ENCODE measurements at regions not wholly inside any gene's neighbourhood (a gene's known extent, or its start where the extent isn't known, plus 50 kb on each side); places are given as distances from the start of the nearest gene placed in this dataset.

DNA sequence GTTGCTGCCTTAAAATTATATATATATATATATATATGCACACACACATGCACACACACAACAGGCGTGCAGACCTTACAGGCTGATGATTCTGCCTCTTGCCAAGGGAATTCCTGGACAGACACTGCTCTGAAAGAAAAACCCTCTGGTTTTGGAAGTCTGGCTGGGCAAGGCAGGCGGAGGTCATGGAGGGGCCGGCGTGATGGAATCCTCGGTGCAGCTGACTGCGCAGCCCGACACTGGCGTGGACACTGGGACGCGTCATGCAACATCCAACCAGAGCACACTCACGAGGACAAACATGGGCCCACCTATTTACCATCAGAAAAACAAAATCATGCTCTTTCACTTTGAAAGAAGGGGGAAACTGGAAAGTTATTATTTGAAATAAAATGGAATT lies 235.3 kb downstream of the ZNF516 start:
- Mint-ChIP-seq H3K27ac (no peak overlapping the region), H3K36me3 (ENCODE audit: low read depth) (no peaks in the 10 kb centered on the region), H3K4me3 (no peak overlapping the region), H3K27me3 (peaks cover 9% of the 10 kb centered on the region), H3K9me3 (no peaks in the 10 kb centered on the region), H3K4me1 (ENCODE audit: low read depth) (peaks cover 5% of the 10 kb centered on the region)
- TF ChIP-seq, protein P1, sequence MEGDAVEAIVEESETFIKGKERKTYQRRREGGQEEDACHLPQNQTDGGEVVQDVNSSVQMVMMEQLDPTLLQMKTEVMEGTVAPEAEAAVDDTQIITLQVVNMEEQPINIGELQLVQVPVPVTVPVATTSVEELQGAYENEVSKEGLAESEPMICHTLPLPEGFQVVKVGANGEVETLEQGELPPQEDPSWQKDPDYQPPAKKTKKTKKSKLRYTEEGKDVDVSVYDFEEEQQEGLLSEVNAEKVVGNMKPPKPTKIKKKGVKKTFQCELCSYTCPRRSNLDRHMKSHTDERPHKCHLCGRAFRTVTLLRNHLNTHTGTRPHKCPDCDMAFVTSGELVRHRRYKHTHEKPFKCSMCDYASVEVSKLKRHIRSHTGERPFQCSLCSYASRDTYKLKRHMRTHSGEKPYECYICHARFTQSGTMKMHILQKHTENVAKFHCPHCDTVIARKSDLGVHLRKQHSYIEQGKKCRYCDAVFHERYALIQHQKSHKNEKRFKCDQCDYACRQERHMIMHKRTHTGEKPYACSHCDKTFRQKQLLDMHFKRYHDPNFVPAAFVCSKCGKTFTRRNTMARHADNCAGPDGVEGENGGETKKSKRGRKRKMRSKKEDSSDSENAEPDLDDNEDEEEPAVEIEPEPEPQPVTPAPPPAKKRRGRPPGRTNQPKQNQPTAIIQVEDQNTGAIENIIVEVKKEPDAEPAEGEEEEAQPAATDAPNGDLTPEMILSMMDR (IDR thresholded peaks at IDR 0.05): no peak
- H3K4me3 ChIP-seq (ENCODE audit: low read length): no peak overlapping the region
- intact Hi-C loops (cut with DNase I, micrococcal nuclease): no loop called here
- no peaks in the 10 kb centered on the region for H3K36me3 ChIP-seq (ENCODE audit: insufficient read depth, low read length)
- H3K9me3 ChIP-seq (ENCODE audit: control insufficient read depth in 1 of 2, insufficient read depth in 1 of 2, low read length in 2 of 2): peaks cover 0 to 4% of the 10 kb centered on the region in 2 experiments
- ChIA-PET POLR2A (no interaction called here), CTCF (no interaction called here)
- H3K4me1 ChIP-seq (ENCODE audit: insufficient read depth, low read length): no peaks in the 10 kb centered on the region
- peaks cover 0 to 2% of the 10 kb centered on the region in 2 experiments for H3K27me3 ChIP-seq (ENCODE audit: control insufficient read depth in 1 of 2, insufficient read depth in 2 of 2, low read length in 2 of 2)
- no peak for DNase-seq
- ATAC-seq (ENCODE audit: poor library complexity): no peak
- no peak overlapping the region for H3K27ac ChIP-seq (ENCODE audit: low read depth in 1 of 2, low read length in 2 of 2)

DNA sequence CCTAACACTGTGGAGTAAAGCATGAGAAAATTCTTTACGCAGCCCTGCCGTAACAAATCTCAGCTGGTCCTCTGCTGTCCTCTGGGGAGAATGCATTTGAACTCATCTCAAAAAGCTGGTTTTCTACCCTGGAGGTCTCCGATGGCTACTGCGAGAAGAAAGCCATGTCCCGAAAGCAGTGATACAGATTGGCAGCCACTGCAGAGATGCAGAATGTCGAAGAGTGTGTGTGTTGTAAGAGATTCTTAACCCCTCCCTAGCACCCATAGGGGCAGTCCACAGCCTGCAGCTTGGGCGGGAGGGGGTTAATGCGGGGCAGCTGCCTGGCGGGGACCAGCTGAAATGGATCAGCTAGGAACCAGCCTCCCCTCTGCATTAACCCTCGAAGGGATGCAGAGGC lies 235.9 kb downstream of the ZNF516 start:
- no peak overlapping the region for H3K27ac ChIP-seq (ENCODE audit: low read depth in 1 of 2, low read length in 2 of 2)
- DNase-seq: no peak
- no peaks in the 10 kb centered on the region for H3K9me3 Mint-ChIP-seq
- peaks cover 0 to 4% of the 10 kb centered on the region in 2 experiments for H3K9me3 ChIP-seq (ENCODE audit: control insufficient read depth in 1 of 2, insufficient read depth in 1 of 2, low read length in 2 of 2)
- H3K4me3 Mint-ChIP-seq: no peak overlapping the region
- no peaks in the 10 kb centered on the region for H3K36me3 Mint-ChIP-seq (ENCODE audit: low read depth)
- H3K27me3 ChIP-seq (ENCODE audit: control insufficient read depth in 1 of 2, insufficient read depth in 2 of 2, low read length in 2 of 2): peaks cover 0 to 2% of the 10 kb centered on the region in 2 experiments
- H3K27me3 Mint-ChIP-seq: peaks cover 9% of the 10 kb centered on the region
- TF ChIP-seq, protein P1 (IDR thresholded peaks at IDR 0.05): no peak
- no peak overlapping the region for H3K4me3 ChIP-seq (ENCODE audit: low read length)
- no peaks in the 10 kb centered on the region for H3K36me3 ChIP-seq (ENCODE audit: insufficient read depth, low read length)
- CTCF ChIA-PET: no interaction called here
- no peak overlapping the region for H3K27ac Mint-ChIP-seq
- intact Hi-C loops (cut with DNase I, micrococcal nuclease): no loop called here
- no peak for ATAC-seq (ENCODE audit: poor library complexity)
- no peaks in the 10 kb centered on the region for H3K4me1 ChIP-seq (ENCODE audit: insufficient read depth, low read length)
- POLR2A ChIA-PET: no interaction called here
- H3K4me1 Mint-ChIP-seq (ENCODE audit: low read depth): peaks cover under 1% of the 10 kb centered on the region

DNA sequence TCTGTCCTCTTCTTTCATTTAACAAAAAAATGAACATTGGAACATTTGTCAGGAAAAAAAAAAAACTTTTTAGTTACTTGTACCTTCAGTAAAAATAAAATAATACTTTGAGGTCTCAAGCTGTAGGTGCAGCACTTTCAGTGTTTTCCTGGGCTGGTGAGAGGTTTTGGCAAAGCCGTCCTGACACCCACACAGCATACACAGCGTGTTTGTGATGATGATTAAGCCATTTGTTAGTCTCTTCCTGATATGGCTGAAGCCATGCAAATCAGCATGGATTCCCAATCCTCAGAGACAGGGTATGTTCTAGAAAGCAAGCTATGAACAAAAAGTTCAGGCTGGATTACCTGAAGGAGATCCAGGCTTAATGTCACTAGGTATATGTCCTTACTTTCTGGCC lies 236.8 kb downstream of the ZNF516 start:
- POLR2A ChIA-PET: no interaction called here
- peaks cover 0 to 2% of the 10 kb centered on the region in 2 experiments for H3K27me3 ChIP-seq (ENCODE audit: control insufficient read depth in 1 of 2, insufficient read depth in 2 of 2, low read length in 2 of 2)
- no peak overlapping the region for H3K4me3 Mint-ChIP-seq
- CTCF ChIA-PET: no interaction called here
- DNase-seq (no peak), ATAC-seq (ENCODE audit: poor library complexity) (no peak)
- TF ChIP-seq, protein P1 (IDR thresholded peaks at IDR 0.05): no peak
- intact Hi-C loops (cut with DNase I, micrococcal nuclease): no loop called here
- peaks cover 0 to 4% of the 10 kb centered on the region in 2 experiments for H3K9me3 ChIP-seq (ENCODE audit: control insufficient read depth in 1 of 2, insufficient read depth in 1 of 2, low read length in 2 of 2)
- peaks cover 9% of the 10 kb centered on the region for H3K27me3 Mint-ChIP-seq
- no peaks in the 10 kb centered on the region for H3K9me3 Mint-ChIP-seq
- no peak overlapping the region for H3K27ac Mint-ChIP-seq
- no peaks in the 10 kb centered on the region for H3K4me1 Mint-ChIP-seq (ENCODE audit: low read depth)
- no peaks in the 10 kb centered on the region for H3K4me1 ChIP-seq (ENCODE audit: insufficient read depth, low read length)
- no peak overlapping the region for H3K4me3 ChIP-seq (ENCODE audit: low read length)
- no peaks in the 10 kb centered on the region for H3K36me3 Mint-ChIP-seq (ENCODE audit: low read depth)
- H3K27ac ChIP-seq (ENCODE audit: low read depth in 1 of 2, low read length in 2 of 2): no peak overlapping the region
- no peaks in the 10 kb centered on the region for H3K36me3 ChIP-seq (ENCODE audit: insufficient read depth, low read length)
